Effector CD8-positive, alpha-beta T cell (primary cell): ENCODE measurements at regions not wholly inside any gene's neighbourhood (a gene's known extent, or its start where the extent isn't known, plus 50 kb on each side); places are given as distances from the start of the nearest gene placed in this dataset.
"Not testable (repeated sequence)": the region's sequence is repeated elsewhere in the genome, so short reads cannot be mapped to it uniquely, and the experiment has no call there.

Experiments
- DNase-seq: peaks from one replicate; lab custom pipeline; 2025; lab: John Stamatoyannopoulos, UW

DNA sequence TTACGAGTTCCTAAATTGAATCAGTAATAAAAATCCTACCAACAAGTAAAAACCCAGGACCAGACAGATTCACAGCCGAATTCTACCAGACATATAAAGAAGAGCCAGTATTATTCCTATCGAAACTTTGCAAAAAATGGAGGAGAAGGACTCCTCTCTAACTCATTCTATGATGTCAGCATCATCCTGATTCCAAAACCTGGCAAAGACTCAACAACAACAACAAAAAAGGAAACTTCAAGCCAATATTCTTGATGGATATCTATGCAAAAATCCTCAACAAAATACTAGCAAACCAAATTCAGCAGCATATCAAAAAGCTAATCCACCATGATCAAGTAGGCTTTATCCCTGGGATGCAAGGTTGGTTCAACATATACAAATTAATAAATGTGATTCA, 84.6 kb upstream of the ADRB2 start:
- DNase-seq, result not testable (repeated sequence)

- DNase-seq, result not testable (repeated sequence)
Observed at GRCh38 chr5:148744380-148744779, 82.0 kb upstream of the ADRB2 start.

GRCh38 chr5:148746826-148747535, 79.4 kb upstream of the ADRB2 start:
- no peak for DNase-seq

DNA sequence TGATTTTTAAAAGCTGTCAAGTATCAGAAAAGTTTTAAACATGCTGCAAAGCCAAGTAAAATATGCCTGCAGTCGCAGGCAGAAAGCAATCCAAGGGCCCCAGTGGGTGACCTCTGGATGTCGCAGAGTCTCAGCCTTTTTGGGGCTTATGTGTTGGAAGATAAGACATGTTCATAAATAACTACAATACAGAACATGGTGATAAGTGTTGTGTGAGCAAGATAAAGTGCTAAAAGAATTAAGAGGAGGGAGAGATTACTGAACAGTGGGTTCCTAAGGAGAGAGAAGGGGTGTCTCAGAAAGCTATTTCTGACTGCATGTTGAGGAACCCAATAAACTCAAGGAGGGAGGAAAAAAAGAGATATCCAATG, 78.9 kb upstream of the ADRB2 start:
- no peak for DNase-seq

DNA sequence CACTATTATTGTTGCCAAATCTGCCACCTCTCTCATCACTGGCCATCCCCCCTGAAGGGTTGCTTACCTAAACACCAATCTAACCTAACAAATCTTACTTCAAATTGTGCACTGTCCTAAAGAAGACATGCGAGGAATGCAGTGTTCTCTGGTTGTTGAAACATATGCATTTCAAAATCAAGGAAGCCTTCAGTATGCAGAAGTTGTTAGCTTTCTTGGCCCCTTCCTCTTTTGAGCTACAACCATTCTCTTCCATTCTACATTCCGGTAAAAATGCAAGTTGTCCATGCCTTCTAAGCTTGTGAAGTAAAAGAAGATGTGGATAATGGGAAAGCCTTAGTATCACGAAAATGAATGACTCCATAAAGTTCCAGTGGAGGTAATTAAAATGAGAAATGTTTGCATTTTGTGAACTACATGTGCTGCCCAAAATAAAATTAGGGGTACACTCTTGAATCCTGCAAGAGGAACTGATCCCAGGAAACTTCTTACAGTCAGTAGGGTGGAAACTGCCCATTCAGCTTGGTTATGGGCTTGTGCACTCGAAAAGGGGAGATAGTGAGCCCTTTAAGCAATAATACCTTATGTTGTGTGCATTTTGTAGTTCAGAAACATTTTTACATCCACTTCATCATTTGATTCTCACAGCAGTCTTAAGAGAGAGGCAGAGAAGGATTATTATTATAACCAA, 77.6 kb upstream of the ADRB2 start:
- no peak for DNase-seq

DNA sequence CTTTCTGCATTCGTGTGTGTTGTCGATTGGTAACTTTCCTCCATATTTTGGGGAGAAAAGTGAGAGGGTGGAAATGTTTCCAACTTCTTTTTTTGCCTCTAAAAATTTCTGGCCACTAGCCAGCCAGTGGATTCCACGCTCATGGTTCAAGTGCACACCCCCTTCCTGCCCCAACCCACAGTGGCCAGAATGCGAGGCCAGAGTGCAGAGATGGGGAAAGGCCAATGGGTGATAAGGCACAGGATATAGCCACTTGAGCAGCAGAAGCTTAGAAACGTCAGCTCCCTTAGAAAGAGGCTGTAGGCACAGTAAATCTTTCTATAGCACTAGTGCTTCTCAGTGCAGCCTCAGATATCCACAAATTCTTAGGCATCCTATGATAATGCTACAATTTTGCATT, 75.8 kb upstream of the ADRB2 start:
- no peak for DNase-seq

DNA sequence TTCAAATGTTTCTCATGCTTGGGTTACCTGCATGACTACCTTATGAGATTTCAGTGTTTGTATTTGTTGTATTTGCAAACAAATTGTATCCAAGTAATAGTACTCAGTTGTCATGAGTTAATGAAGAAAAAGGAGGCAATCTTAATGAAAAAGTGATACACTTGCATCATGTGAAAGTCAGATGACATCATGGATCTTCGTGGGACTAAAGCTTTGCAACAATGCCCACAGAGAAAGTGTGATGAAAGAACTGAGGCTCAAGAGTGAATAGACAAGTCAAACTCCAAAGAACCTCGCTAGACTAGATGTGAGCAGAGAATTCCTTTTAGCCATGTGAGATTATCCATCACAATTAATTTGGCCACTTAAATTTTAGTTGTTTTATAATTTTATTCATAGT, 75.4 kb upstream of the ADRB2 start:
- DNase-seq, result no peak

- not testable (repeated sequence) for DNase-seq
Observed at GRCh38 chr5:148752375-148752774, 74.0 kb upstream of the ADRB2 start.

- no peak for DNase-seq
Observed at GRCh38 chr5:148759101-148759500, 67.3 kb upstream of the ADRB2 start.

GRCh38 chr5:148760945-148761638, 65.3 kb upstream of the ADRB2 start:
- DNase-seq, result no peak

DNA sequence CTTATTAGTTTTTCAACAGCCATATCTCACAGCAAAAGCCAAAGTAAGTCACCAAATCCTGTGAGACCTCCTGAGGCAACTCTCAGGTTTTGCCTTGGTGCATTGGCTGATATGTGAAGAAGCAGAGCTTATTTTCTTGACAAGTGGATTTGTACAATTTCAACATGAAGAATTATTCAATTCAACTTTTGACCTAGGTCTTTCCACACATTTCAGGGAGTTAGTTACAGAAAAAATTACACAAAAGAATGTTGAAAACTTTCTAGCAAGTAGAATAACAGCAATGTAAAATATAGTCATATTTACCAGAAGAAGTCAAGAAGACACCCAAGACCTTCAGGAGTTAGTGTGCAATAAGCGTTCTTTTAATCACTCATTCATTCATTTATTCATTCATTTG, 62.4 kb upstream of the ADRB2 start:
- no peak for DNase-seq

GRCh38 chr5:148765061-148765460, 61.4 kb upstream of the ADRB2 start:
- DNase-seq, result no peak

DNA sequence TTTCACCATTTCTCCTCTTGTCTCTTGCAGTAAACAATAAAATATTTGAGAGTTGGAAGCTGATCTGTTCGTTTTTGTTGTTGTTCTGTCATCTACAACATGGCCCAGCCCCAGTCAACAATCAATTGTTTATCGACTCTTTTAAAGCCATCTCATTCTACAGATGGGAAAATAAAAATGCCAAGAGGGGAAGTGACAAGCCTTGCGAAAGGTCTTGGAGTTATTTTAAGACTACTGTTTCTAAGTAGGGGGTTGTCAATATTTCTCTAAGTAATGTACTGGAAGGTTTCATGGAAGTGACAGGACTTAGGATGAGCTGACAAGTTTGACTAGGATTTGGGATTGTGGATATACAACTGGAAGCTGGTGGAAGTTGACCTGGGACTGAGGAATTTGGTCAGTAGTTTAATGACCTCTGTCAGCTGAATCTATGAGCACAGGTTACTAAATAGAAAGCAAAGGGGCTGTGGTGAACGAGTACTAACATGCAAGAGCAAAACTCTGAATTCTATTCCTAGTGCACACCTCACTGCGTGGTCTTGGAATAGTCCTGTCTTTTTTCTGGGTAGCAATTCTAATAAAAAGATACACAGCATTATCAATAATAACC, 57.5 kb upstream of the ADRB2 start:
- no peak for DNase-seq

- no peak for DNase-seq
Observed at GRCh38 chr5:148769941-148770340, 56.5 kb upstream of the ADRB2 start.

DNA sequence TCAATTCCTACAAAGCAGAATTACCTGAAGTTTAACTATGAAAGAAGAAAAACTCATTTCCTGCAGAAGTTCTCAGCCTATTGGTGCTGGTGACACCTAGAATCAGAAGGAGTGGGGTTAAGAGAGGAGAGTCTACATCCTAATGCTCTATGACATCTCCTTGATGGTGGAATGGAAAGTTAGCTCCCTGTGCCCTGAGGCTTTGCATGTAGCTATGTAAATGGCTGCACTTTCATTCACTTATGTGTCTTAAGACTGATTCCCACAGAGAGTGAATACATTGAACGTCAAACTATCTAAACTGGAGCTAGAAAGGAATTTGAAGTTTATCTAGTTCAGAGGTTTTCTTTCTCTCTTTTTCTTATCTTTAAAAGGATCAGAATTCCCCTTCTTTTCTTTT, 52.1 kb upstream of the ADRB2 start:
- no peak for DNase-seq

GRCh38 chr5:148776261-148776660, 50.1 kb upstream of the ADRB2 start:
- no peak for DNase-seq
